Activated CD8-positive, alpha-beta memory T cell treated with anti-CD3 and anti-CD28 coated beads, Interleukin-2, amount 50 U/mL, for 1 hour (primary cell): ENCODE measurements at regions not wholly inside any gene's neighbourhood (a gene's known extent, or its start where the extent isn't known, plus 50 kb on each side); places are given as distances from the start of the nearest gene placed in this dataset.

Experiments
- DNase-seq: peaks from one replicate; pipeline ENCODE4 v3.0.0-alpha.2; 2020; ENCODE audit errors: extremely low read depth

GRCh38 chr14:38901791-38902190 lies 201.2 kb downstream of the SEC23A start:
- no peak for DNase-seq

DNA sequence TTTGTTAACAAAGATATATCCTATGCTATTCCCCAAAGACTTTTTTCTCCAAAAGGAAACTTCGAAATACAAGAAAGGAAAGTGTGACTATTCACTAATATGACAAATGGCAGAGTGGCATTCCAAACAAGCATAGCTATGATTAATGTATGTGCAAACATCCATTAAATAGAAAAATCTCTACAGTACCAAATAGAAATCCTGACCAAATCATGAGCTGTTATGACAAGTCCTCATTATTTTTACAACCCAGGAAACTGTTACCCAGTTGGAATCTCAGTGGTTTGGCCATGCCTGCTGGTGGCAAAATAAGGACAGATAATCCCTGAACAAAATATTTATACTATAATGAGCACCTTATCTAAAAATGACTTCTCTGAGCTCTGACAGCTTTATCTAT lies 202.1 kb downstream of the SEC23A start:
- DNase-seq = no peak

GRCh38 chr14:38887696-38888095 lies 215.3 kb downstream of the SEC23A start:
- no peak for DNase-seq

DNA sequence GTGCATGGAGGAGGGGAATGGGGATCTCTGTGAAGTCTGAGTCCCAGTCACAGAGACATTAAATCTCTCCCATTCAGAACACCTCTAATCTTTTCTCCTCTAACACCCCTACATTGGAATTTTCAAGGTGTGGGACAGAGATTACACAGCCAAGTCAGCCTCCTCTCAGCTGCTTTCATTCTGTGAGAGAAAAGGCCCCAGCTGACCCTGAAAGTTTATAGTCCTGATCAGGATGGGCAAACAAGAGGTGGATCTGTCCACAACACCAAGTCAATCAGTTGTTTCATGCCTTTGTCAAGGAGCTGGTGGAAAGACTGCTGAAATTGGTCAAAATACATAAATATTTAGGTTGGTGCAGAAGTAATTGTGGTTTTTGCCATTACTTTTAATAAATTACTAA lies 218.9 kb downstream of the SEC23A start:
- no peak for DNase-seq

DNA sequence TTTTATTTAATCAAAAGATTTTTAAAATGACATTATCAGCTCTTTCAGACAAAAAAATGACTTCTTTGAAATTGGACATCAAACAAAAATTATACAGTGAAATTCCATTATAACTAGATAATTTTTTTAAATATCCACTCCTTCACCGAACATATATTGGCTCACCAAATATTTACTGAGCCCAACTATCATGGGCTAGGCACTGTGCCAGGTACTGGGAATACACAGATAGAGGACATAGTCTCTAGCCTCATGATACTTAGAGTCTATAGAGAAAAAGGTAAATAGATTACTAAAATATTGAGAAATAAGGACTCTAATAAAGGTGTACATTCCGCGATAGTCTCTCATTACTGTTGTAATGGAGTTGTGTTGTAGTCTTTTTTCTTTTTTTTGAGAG lies 219.9 kb downstream of the SEC23A start:
- DNase-seq = no peak

GRCh38 chr14:38882533-38882932 lies 220.5 kb downstream of the SEC23A start:
- DNase-seq = no peak

DNA sequence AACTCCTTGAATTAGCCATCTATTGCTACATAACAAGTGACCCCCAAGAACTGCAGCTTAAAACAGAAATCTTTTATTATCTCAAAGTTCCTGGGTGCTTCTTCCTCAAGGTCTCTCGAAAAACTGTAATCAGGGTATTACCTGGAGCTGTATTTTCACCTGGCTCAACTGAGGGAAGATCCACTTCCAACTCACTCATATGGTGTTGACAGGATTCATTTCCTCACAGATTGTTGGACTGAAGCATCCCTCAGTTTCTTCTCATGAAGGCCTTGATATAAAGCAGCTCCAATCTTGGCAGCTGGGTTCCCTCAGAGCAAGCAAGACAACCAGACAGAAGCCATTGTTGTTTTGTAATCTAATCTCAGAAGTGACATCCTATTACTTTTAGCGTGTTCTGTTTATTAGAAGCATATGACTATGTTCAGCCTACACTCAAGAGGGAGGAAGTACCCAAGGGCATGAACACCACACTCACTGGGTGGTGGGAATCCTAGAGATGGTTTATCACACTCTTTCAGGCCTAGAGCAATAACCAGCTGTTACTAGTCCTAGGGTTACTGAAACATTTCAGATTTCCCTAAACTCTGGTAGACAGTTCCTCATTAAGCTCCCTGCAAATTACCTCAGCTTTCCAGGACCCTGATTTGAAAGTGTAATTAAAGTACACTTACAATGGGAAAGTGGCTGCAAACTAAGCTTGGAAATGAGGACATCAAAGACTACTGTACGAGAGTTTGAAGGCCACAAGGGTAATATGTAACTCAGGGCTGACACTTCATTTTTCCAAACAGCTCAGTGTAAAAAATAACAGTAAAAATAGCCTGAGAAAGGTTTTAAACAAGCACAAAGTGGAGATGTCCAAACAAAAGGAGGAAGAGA lies 222.2 kb downstream of the SEC23A start:
- no peak for DNase-seq

DNA sequence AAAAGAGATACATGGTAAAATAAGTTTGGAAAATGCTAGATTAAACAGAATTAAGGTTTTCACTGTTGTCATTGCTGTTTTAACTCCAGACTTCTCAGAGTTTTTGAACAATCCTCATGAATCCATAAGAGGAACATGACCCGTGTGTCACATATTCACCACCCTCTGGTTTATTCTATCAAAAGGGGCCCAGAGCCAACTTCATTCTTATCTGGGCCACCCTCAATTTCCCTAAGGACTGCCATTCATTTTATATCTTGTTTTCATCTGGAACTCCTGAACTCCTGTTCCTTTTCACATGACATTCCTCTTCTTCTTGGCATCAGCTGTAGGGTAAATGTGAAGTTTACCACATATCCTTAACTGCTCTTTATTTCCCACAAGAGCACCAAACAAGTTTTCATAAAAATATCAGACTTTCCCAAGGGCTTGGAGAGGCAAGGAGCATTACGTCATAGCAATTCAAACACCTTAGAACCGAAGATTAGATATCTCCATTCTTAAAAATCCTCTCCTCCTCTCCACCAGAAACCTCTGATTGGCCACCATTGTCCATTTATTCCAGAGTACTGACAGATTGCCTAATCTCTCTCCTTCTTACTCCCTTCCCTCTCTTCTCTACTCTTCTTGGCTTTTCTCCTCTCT lies 225.2 kb downstream of the SEC23A start:
- no peak for DNase-seq

DNA sequence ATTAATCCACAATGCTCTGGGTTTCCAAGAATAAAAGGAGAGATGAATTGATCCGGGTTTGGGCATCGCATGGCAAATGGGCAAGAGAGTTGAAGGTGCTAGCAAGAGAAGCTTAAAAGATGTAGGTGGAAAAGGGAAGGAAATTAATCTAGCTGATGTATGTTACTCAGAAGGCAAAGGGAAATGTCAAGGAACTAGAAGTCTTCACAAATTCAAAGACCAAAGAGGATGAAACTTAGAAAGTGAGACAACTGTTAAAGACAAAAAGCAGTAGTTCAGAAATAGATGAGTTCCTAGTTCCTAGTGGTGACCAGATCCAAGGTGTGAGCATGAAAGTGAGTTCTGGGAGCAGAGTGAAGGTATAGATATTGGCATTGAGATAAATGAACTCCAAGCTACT lies 228.3 kb downstream of the SEC23A start:
- no peak for DNase-seq

GRCh38 chr14:38873941-38874612 lies 229.0 kb downstream of the SEC23A start:
- no peak for DNase-seq

DNA sequence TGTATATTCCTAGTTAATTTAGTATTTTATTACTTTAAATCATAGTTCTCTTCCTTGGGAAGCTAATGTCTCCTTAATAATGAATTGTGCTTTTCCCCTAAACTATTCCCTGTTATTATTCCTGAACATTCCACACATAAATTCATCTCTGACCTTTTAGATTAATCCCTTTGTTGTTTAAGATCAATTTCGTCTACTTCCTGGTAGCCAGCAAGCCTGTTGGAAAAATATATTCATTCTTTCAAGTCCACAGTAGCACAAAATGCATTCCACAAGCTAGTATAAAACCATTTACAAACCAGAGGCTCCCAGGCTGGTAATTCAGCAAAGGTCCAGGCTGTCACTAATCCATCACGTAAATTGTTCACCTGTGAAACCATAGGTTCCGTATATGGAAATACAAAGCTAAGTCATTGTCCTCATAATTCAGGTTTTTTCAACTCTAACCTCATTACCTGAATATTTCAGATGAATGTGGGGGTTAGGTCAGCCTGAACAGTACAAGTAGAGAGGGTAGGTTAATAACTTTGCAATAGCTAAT lies 232.7 kb downstream of the SEC23A start:
- no peak for DNase-seq

DNA sequence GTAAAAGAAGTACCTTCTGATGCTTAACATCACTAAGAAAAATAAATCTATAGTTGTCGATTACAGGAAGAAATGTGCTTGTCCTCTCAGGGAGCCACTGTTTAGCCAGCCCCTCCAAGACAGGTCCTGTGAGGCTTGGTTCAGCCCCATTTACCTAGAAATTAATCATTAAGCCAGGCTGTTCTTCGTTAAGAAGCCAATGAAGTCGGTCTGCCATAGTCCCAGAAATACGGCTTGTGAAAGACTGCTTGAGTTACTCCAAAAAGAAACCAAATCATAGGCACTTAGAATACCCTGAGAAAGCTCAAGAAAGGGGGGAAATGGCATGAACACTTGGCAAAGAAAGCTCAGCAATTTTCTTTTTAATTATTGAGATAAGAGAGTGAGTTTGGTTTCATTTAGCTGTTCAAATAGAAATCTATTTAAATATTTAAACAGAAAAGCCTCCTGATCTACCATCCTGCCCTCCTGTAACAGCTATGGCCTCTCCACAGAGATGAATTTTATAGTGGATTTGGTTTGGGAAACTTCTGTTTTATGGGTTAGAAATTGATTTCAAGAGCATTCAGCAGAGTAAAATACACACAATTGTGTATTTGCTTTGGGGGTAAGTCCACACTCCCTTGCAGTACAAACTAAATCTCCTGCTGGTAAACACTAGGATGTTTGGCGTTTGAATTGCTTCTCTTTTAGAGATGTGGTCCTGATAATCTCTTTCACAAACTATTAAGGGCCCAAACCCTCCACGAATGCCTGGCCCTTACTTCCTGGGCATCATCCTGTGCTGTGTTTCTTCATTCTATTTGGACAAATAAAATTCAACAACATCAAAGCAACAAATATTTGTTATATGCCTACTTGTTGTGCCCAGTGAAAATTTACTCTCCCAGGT lies 234.4 kb downstream of the SEC23A start:
- DNase-seq = no peak

GRCh38 chr14:38867561-38868150 lies 235.4 kb downstream of the SEC23A start:
- peak; percentile 13 for DNase-seq

DNA sequence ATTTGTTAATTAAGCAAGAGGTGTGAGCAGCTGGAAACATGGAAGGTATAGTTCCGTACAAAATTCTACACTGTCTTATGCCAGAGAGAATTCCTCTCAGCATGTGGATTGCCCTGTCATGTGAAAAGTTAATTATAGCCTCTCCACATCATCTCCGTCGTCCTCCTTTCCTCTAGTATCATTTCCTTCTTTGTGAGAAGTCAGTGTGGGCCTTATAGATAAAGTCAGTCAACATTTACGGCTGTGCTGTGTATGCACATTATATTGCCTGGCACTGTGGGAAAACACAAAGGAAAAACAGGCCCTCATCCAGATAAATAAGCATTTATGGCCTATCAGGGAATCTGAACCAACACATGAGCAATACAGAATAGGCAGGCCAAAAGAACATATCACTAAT lies 236.6 kb downstream of the SEC23A start:
- no peak for DNase-seq

- no peak for DNase-seq
Measured at GRCh38 chr14:38862366-38862765, 240.7 kb downstream of the SEC23A start.

DNA sequence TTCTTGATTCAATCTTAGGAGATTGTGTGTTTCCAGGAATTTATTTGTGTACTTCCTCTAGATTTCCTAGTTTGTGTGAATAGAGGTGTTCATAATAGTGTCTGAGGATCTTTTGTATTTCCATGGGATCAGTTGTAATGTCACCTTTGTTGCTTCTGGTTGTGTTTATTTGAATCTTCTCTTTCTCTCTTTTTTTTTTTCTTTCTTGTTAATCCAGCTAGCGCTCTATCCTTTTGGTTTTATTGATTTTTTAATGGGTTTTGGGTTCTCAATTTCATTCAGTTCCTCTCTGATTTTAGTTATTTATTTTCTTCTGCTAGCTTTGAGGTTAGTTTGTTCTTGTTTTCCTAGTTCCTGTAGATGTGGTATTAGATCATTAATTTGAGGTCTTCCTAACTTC lies 242.5 kb downstream of the SEC23A start:
- DNase-seq = no peak

GRCh38 chr14:38856798-38857197 lies 246.2 kb downstream of the SEC23A start:
- no peak for DNase-seq

GRCh38 chr14:38855513-38855912 lies 247.5 kb downstream of the SEC23A start:
- DNase-seq = no peak

DNA sequence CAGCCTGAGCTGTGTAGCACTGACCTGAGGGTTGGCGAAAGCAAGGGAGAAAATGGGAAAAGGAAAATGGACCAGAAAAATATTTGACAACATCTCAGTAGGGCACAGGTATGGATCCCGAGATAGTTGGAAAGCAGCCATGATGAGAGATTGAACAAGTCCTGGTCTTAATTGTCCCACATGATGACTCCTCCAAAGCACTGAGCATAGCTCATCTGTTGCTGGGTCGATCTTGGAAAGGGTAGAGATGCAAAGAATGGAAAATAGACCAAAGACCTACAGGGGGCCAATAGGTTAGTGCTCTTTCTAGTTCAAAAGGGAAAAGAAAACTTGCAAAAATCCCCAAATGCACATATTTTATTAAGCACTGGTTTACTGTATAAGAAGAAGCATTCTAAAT lies 251.9 kb downstream of the SEC23A start:
- DNase-seq = no peak

DNA sequence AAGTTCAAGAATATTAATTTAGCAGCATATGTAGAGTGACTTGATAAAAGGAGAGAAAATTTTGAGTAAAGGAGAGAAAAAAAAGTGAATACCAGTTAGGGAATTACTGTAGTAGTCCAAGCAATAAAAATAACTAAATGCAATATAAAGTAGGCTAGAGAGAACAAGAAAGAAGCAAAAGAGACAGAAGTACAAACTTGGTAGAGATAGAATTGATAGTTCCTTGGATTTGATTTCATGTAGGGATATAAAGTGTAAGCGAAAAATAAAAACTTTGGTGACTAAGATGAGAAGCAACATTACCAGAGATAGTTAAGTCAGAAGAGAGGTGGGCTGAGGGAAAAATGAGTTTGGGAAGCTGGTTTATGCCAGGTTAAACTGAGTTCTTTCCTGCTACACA lies 252.4 kb downstream of the SEC23A start:
- DNase-seq = no peak
